WERI-Rb-1 (cell line): ENCODE measurements at regions not wholly inside any gene's neighbourhood (a gene's known extent, or its start where the extent isn't known, plus 50 kb on each side); places are given as distances from the start of the nearest gene placed in this dataset.

ENCODE experiments used
- DNase-seq: peaks from one replicate; pipeline ENCODE4 v3.0.0-alpha.2; 2020
- H3K27ac ChIP-seq: fragments of 250-450 bp; sonication (Bioruptor Pico); 2 replicates; pipeline ENCODE4 v1.5.1; 2020; ENCODE audit warnings: mild to moderate bottlenecking, moderate library complexity
- H3K27me3 ChIP-seq: fragments of 250-450 bp; sonication (Bioruptor Pico); 2 replicates; pipeline ENCODE4 v1.5.1; 2021; ENCODE audit warnings: mild to moderate bottlenecking, low read depth, moderate library complexity; ENCODE audit not compliant: insufficient read depth, severe bottlenecking
- H3K36me3 ChIP-seq: fragments of 250-450 bp; sonication (Bioruptor Pico); 2 replicates; pipeline ENCODE4 v1.5.1; 2020; ENCODE audit warnings: mild to moderate bottlenecking, moderate library complexity
- H3K4me3 ChIP-seq: 2 replicates; pipeline ENCODE4 v1.5.1; 2011; ENCODE audit warnings: low read depth, mild to moderate bottlenecking, control low read depth, low read length
- H3K9me3 ChIP-seq: fragments of 250-450 bp; sonication (Bioruptor Pico); 2 replicates; pipeline ENCODE4 v1.5.1; 2021; ENCODE audit warnings: mild to moderate bottlenecking, moderate library complexity; ENCODE audit not compliant: severe bottlenecking
- TF ChIP-seq, protein P1 (sequence below): IDR thresholded peaks from 2 replicates; pipeline ENCODE4 v1.5.1; 2011; ENCODE audit warnings: low read depth, mild to moderate bottlenecking, control low read depth, inconsistent platforms, low read length

DNA sequence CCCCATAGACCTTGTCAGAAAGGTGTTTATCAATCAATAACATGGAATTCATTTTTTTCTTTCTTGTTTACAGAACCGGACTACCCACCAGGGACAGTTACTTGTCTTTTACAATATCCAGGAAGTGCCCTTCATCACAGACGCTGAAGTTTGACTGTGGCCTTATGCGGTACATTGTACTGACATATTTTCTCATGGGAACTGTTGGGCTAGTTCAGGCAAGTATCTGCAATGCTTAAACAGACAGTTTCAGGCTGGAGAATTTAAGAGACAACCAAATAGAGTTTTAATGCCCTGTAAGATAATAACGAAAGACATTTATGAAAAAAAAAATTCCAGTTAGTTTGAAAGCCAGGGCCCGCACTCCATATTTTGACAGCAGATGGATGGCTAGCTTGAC lies 246.4 kb downstream of the GATA3 start:
- Histone ChIP-seq H3K36me3 (no peaks in the 10 kb centered on the region), H3K27ac (no peak overlapping the region), H3K4me3 (no peak overlapping the region), H3K9me3 (no peaks in the 10 kb centered on the region), H3K27me3 (peaks cover 15% of the 10 kb centered on the region)
- TF ChIP-seq, protein P1, sequence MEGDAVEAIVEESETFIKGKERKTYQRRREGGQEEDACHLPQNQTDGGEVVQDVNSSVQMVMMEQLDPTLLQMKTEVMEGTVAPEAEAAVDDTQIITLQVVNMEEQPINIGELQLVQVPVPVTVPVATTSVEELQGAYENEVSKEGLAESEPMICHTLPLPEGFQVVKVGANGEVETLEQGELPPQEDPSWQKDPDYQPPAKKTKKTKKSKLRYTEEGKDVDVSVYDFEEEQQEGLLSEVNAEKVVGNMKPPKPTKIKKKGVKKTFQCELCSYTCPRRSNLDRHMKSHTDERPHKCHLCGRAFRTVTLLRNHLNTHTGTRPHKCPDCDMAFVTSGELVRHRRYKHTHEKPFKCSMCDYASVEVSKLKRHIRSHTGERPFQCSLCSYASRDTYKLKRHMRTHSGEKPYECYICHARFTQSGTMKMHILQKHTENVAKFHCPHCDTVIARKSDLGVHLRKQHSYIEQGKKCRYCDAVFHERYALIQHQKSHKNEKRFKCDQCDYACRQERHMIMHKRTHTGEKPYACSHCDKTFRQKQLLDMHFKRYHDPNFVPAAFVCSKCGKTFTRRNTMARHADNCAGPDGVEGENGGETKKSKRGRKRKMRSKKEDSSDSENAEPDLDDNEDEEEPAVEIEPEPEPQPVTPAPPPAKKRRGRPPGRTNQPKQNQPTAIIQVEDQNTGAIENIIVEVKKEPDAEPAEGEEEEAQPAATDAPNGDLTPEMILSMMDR = no peak
- no peak for DNase-seq

DNA sequence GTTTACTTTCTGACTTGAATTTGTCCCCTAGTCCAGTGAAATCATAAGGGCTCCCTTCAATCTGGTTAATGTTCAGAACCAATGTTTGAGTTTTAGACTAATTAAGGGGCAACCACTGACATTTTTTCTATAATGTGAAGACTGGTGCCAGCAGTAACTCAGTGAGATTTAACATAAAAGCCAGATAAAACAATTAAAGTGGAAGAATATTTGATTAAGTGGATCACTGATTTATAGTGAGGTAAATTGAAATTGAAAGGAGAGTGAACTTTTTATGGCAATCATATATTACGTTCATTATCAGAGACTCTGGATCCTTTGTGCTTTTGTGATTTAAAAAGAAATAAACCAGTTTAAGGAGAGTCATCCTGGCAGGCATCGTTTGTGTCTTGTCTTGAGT lies 246.8 kb downstream of the GATA3 start:
- H3K27me3 ChIP-seq = peaks cover 15% of the 10 kb centered on the region
- H3K36me3 ChIP-seq = no peaks in the 10 kb centered on the region
- DNase-seq = no peak
- no peaks in the 10 kb centered on the region for H3K9me3 ChIP-seq
- no peak overlapping the region for H3K27ac ChIP-seq
- TF ChIP-seq, protein P1 = no peak
- H3K4me3 ChIP-seq = no peak overlapping the region

DNA sequence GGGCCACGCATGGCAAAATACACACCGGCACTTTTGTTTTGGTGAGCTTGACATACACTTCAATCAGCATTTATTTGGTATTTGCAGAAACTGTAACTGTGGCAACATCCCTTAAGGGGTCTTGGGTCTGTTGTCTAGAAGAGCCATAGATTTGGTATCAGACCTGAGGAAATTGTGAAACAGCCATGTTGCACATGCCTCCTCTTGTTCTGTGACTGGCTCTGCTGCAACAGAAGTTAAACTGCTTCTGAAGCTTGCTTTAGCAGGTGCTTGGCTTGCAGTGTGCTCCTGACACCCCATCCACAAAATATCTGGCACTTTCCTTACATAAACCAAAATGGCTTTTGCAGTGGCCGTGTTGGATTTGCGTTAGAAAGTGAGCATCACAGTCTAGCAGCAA lies 247.3 kb downstream of the GATA3 start:
- TF ChIP-seq, protein P1 = no peak

DNA sequence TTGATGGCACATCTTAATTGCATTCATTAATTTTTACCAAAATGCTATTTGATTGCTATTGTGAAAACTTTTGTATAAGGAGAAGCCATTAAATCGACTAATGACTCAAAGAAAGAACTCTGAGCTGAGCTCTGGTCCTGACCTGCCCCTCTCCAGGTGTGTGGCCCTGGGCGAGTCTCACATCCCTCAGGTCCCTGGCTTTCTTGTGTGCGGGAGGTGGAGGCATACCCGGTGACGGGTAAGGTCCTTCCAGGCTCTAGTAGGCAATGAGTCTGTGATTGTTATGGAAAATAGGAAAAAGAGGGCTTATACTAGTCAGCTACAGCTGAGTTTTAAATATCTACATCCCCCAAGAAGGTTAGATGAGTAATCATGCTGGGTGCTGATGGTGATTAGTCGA lies 248.1 kb downstream of the GATA3 start:
- Histone ChIP-seq H3K9me3 (no peaks in the 10 kb centered on the region), H3K4me3 (no peak overlapping the region), H3K27ac (no peak overlapping the region), H3K27me3 (peaks cover 15% of the 10 kb centered on the region), H3K36me3 (no peaks in the 10 kb centered on the region)
- DNase-seq = no peak
- TF ChIP-seq, protein P1 = no peak

More for the DNA sequence above, 247.3 kb downstream of the GATA3 start:
- no peak overlapping the region for H3K4me3 ChIP-seq
- H3K9me3 ChIP-seq = no peaks in the 10 kb centered on the region
- peaks cover 15% of the 10 kb centered on the region for H3K27me3 ChIP-seq
- no peak overlapping the region for H3K27ac ChIP-seq
- H3K36me3 ChIP-seq = no peaks in the 10 kb centered on the region
- no peak for DNase-seq

DNA sequence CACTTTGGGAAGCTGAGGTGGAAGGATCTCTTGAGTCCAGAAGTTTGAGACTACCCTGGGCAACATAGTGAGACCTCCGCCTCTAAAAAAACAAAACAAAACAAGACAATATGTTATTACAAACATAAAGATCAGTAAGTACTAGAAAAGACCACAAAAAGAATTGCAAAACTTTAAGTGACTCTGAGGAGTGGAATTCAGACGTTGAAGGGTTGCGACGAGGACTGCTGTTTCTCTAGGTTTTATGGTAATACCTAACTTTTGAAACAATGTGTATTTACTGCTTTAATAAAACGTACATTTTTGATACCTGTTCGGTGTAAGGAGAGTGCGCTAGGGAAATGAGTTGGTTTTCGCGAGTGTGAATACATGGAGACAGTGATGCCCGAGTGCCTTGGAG lies 250.4 kb downstream of the GATA3 start:
- peaks cover 15% of the 10 kb centered on the region for H3K27me3 ChIP-seq
- TF ChIP-seq, protein P1 = no peak
- no peaks in the 10 kb centered on the region for H3K36me3 ChIP-seq
- H3K9me3 ChIP-seq = no peaks in the 10 kb centered on the region
- no peak overlapping the region for H3K4me3 ChIP-seq
- no peak for DNase-seq
- H3K27ac ChIP-seq = no peak overlapping the region

DNA sequence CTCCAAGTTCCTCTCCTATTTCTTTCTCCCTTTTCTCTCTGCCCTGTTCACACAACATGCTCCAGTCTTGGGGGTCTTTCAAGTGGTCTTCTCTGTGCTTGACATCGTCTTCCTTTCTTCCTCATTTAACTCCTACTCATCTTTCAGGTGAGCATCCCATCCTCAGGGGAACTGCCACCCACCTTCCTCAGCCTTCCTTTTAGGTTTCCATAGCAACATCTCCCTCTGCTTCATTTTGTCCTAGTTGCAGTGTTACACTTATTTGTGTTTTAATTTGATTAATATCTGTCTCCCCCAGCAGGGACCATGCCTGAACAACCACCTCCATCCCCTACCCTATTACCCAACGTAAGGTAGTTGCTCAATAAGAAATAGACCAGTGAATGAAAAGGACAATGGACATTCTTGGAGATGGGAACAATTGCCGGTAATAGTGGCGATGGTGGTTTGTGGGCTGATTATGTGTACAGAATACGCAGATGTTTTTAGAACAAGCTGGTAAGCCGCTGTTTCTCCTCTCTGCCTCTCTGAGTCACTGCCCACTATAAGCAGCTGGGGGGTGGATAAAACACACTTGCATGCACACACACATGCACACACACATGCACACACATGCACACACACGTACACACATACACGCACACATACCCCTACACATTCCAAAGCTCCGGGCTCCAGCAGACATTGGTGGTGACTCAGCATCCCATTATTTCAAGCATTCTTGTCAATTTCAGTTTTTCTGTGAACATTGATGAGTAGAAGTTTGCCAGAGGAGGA lies 251.6 kb downstream of the GATA3 start:
- Histone ChIP-seq H3K9me3 (no peaks in the 10 kb centered on the region), H3K27me3 (peaks cover 15% of the 10 kb centered on the region), H3K4me3 (no peak overlapping the region), H3K36me3 (no peaks in the 10 kb centered on the region), H3K27ac (no peak overlapping the region)
- TF ChIP-seq, protein P1 = no peak
- no peak for DNase-seq
